DND-41 (cell line): ENCODE measurements at regions not wholly inside any gene's neighbourhood (a gene's known extent, or its start where the extent isn't known, plus 50 kb on each side); places are given as distances from the start of the nearest gene placed in this dataset.

Experiments used
- CTCF ChIP-seq: IDR thresholded peaks from 2 replicates; pipeline ENCODE4 v1.5.1; 2012; ENCODE audit warnings: borderline replicate concordance, low read length, moderate library complexity, mild to moderate bottlenecking; ENCODE audit not compliant: poor library complexity, severe bottlenecking; ENCODE audit errors: extremely low read depth
- EZH2 ChIP-seq: IDR thresholded peaks from 3 replicates; pipeline ENCODE4 v1.6.1; 2012; ENCODE audit warnings: borderline replicate concordance, low read depth, mild to moderate bottlenecking, moderate library complexity, low read length, inconsistent platforms; ENCODE audit not compliant: severe bottlenecking

DNA sequence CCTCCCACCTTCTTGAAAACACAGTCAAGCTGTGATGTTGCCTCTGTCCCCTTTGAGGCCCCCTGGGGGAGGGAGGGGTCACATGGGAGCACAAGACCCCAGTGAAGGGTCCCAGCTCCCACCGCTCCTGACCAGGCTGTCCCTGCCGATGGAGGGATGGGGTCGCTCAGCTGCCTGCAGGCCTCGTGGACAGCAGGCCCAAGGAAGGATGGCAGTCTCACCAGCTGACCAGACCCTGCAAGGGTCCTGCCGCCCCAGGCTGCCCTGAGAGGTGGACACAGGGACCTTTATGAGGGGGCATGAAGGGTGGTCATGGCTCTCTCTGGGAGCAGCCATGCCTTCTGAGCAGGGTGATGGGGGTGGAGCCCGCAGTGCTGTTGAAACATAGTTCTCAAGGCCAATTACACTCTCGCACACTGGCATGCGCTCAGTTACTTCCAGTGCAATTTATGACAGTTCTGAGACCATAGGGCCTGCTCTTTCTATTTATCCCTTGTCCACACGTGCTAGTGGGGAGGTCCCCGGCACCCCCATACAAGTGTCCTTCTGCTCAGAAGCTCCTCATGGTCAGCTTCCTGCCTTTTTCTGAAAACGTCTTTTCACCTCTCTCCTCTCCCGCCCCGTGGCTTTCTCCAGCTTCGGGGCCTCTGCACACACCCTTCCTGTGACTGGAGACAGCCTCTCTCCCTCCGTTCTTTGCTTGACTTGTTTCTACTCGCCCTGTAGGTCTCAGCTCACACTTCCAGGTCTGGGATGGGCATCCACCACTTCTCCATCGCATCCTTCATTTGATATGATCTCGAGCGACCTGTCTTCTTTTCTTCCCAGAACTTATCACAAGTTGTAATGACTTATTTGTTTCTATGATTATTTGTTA is 313.1 kb downstream of the ADGRD1 start:
- TF ChIP-seq CTCF (no peak), EZH2 (no peak)
